ENCODE measurements at regions not wholly inside any gene's neighbourhood (a gene's known extent, or its start where the extent isn't known, plus 50 kb on each side); places are given as distances from the start of the nearest gene placed in this dataset.
"Not testable (repeated sequence)": the region's sequence is repeated elsewhere in the genome, so short reads cannot be mapped to it uniquely, and the experiment has no call there.

DNA sequence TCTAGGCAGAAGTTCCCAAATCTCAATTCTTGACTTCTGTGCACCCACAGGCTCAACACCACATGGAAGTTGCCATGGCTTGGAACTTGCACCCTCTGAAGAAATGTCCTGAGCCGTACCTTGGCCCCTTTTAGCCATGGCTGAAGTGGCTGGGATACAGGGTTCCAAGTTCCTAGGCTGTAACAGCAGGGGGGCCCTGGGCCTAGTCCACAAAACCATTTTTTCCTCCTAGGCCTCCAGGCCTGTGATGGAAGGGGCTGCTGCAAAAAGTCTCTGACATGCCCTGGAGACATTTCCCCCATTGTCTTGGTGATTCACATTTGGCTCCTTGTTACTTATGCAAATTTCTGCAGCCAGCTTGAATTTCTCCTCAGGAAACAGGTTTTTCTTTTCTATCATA lies 122.4 kb upstream of the NECTIN3 start:
- TF ChIP-seq, protein P1, sequence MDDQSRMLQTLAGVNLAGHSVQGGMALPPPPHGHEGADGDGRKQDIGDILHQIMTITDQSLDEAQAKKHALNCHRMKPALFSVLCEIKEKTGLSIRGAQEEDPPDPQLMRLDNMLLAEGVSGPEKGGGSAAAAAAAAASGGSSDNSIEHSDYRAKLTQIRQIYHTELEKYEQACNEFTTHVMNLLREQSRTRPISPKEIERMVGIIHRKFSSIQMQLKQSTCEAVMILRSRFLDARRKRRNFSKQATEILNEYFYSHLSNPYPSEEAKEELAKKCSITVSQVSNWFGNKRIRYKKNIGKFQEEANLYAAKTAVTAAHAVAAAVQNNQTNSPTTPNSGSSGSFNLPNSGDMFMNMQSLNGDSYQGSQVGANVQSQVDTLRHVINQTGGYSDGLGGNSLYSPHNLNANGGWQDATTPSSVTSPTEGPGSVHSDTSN (IDR thresholded peaks at IDR 0.05; ENCODE audit: insufficient replicate concordance, low read depth, low read length), result not testable (repeated sequence)
- TF ChIP-seq POLR2A (IDR thresholded peaks at IDR 0.05; ENCODE audit: low read depth, low read length), result not testable (repeated sequence)

Data from GM12878 (cell line).